Left lung (tissue), 4 donors: ENCODE measurements at regions not wholly inside any gene's neighbourhood (a gene's known extent, or its start where the extent isn't known, plus 50 kb on each side); places are given as distances from the start of the nearest gene placed in this dataset.

ENCODE experiments used
- ATAC-seq: fragments of 200-7000 bp; cut with Tn5 transposase; one replicate; pipeline ENCODE4 v1.9.1; 2020; ENCODE audit warnings: moderate library complexity
- DNase-seq, 4 donors: peaks; one replicate each; pipeline ENCODE4 v3.0.0-alpha.2; 2013 to 2020
- H3K27ac ChIP-seq, 2 donors: fragments of 200-600 bp; sonication (generic) in 1 of 2; one replicate each; pipeline versions ENCODE4 v1.5.0 to v1.8.0; 2020 to 2021
- H3K27me3 ChIP-seq, 2 donors: fragments of 200-600 bp; sonication (generic) in 1 of 2; one replicate each; pipeline versions ENCODE4 v1.5.0 to v1.8.0; 2020 to 2021
- H3K36me3 ChIP-seq, 2 donors: fragments of 200-600 bp; sonication (generic) in 1 of 2; one replicate each; pipeline versions ENCODE4 v1.5.0 to v1.8.0; 2020 to 2021
- H3K4me1 ChIP-seq, 2 donors: fragments of 200-600 bp; one replicate each; pipeline ENCODE4 v1.8.0; 2021
- H3K4me3 ChIP-seq, 2 donors: fragments of 200-600 bp; sonication (generic) in 1 of 2; one replicate each; pipeline versions ENCODE4 v1.5.0 to v1.8.0; 2020 to 2021; ENCODE audit warnings: mild to moderate bottlenecking in 1 of 2
- H3K9me3 ChIP-seq, 2 donors: fragments of 200-600 bp; sonication (generic) in 1 of 2; one replicate each; pipeline versions ENCODE4 v1.5.0 to v1.8.0; 2020 to 2021
- CTCF ChIP-seq, 2 donors: fragments of 200-600 bp; sonication (generic) in 1 of 2; IDR thresholded peaks; one replicate each; pipeline versions ENCODE4 v1.5.0 to v1.8.0; 2021; ENCODE audit warnings: antibody characterized with exemption in 2 of 2
- intact Hi-C, 2 donors: fragments of 100-400 bp; cut with DNase I; formaldehyde crosslinking; loops; one replicate each; pipeline versions ENCODE4 v1.11.2 to v1.14.2; 2022
- donor health status: DM: no; HTN: yes; CAD: no.
- donor health status: DM: no; HTN: no; CAD: no.

GRCh38 chr5:90134381-90134780 lies 275.2 kb downstream of the CETN3 start:
- H3K27ac ChIP-seq: no peak overlapping the region
- H3K4me1 ChIP-seq: no peaks in the 10 kb centered on the region
- H3K36me3 ChIP-seq: no peaks in the 10 kb centered on the region
- DNase-seq (no peak), ATAC-seq (no peak)
- TF ChIP-seq CTCF (IDR thresholded peaks at IDR 0.05): no peak
- H3K27me3 ChIP-seq: no peaks in the 10 kb centered on the region
- intact Hi-C loops: no loop called here
- no peak overlapping the region for H3K4me3 ChIP-seq
- no peaks in the 10 kb centered on the region for H3K9me3 ChIP-seq

GRCh38 chr5:90133941-90134340 lies 275.6 kb downstream of the CETN3 start:
- Histone ChIP-seq H3K9me3 (no peaks in the 10 kb centered on the region), H3K27ac (no peak overlapping the region), H3K27me3 (no peaks in the 10 kb centered on the region), H3K4me1 (no peaks in the 10 kb centered on the region), H3K36me3 (no peaks in the 10 kb centered on the region), H3K4me3 (no peak overlapping the region)
- DNase-seq: no peak
- intact Hi-C loops: no loop called here
- no peak for ATAC-seq
- no peak for TF ChIP-seq CTCF (IDR thresholded peaks at IDR 0.05)

GRCh38 chr5:90131383-90132133 lies 278.0 kb downstream of the CETN3 start:
- no peaks in the 10 kb centered on the region for H3K36me3 ChIP-seq
- no peak overlapping the region for H3K27ac ChIP-seq
- intact Hi-C loops: no loop called here
- no peak for ATAC-seq
- H3K27me3 ChIP-seq: no peaks in the 10 kb centered on the region
- DNase-seq: no peak
- no peak overlapping the region for H3K4me3 ChIP-seq
- TF ChIP-seq CTCF (IDR thresholded peaks at IDR 0.05): no peak
- no peaks in the 10 kb centered on the region for H3K4me1 ChIP-seq
- H3K9me3 ChIP-seq: no peaks in the 10 kb centered on the region

- no peak overlapping the region for H3K27ac ChIP-seq
- H3K9me3 ChIP-seq: no peaks in the 10 kb centered on the region
- no peaks in the 10 kb centered on the region for H3K4me1 ChIP-seq
- H3K4me3 ChIP-seq: no peak overlapping the region
- H3K36me3 ChIP-seq: no peaks in the 10 kb centered on the region
- H3K27me3 ChIP-seq: no peaks in the 10 kb centered on the region
- intact Hi-C loops: no loop called here
- TF ChIP-seq CTCF (IDR thresholded peaks at IDR 0.05): no peak
- DNase-seq (no peak), ATAC-seq (no peak)
These were observed 281.0 kb downstream of the CETN3 start for GRCh38 chr5:90128551-90128950.

- Histone ChIP-seq H3K4me3 (no peak overlapping the region), H3K9me3 (no peaks in the 10 kb centered on the region), H3K27me3 (no peaks in the 10 kb centered on the region), H3K4me1 (no peaks in the 10 kb centered on the region), H3K27ac (no peak overlapping the region), H3K36me3 (no peaks in the 10 kb centered on the region)
- peak; percentile 26 for ATAC-seq
- intact Hi-C loops: no loop called here
- no peak for TF ChIP-seq CTCF (IDR thresholded peaks at IDR 0.05)
- no peak for DNase-seq
These were observed 290.0 kb downstream of the CETN3 start for GRCh38 chr5:90119531-90119971.
